ENCODE measurements at regions not wholly inside any gene's neighbourhood (a gene's known extent, or its start where the extent isn't known, plus 50 kb on each side); places are given as distances from the start of the nearest gene placed in this dataset.
"Not testable (repeated sequence)": the region's sequence is repeated elsewhere in the genome, so short reads cannot be mapped to it uniquely, and the experiment has no call there.

DNA sequence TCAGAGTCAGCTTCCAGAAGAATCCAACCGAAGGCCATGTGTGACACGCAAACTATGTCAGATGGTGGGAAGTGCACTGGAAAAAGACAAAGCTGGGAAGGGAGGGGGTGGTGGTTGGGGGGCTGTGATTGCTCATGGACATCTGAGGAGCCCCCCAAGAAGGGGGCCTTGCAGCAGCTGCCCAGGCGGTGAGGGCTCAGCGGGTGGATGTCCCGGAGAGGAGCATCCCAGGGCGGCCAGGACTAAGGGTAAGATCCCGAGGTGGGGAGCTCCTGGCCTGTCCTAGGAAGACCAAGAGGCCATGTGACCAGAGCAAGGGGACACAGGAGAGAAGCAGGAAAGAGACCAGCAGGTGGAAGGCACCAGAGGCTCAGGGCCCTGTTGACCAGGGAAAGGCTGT is 299.5 kb downstream of the PREX1 start:
- DNase-seq, result no peak

DNA sequence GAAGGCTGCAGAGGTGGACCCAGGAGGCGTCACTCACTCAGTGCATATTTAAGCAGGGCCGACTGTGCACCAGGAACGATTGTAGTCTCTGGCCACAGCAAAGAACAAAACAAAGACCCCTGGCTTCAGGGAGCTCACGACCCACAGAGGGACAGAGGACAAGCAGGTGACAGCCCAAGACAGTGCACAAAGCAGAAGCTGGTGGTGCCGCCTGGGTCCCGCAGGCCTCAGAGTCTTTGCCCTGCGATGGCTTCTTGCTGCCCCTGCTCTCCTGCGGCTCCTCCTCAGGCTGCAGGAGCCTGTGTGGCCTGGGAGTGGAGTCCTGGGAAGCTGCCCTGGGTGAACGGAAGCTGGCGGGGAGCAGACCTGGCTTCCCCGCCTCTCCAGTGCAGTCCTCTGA is 300.0 kb downstream of the PREX1 start:
- DNase-seq, result no peak

DNA sequence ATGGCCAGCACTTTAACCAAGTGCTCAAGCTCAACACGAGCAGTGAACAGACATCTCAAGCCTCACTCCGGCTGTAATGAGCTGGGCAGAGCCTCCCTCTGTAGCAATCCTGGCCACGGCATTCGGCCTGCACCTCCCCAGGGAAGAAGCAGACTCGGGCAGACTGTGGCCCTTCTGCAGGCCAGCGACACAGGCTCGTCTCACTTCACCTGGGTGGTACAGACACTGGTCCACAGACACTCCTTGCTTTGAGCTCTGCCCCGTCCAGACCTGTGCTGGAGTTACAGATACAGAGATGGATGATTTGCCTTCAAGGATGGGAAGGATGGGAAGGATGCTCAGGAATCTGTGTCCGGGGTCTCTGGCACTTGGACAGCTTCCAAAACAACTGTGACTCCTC is 300.9 kb downstream of the PREX1 start:
- no peak for DNase-seq

DNA sequence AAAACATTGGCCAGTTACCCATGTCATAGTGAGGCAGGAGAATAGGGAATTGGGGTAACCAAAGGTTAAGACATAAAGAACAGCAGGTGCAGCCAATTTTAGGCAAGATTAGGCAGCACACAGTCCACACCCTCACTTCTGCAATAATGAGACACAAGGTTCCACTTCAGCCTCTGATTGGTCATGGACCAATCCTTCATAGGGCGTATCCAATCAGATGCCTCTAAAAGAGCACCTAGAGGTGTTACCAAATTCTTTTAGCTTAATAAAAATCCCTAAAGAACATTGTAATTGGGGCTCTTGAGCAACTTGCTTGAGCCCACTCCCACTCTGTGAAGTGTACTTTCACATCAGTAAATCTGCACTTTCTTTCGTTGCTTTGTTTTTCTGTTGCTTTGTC is 302.4 kb downstream of the PREX1 start:
- no peak for DNase-seq

DNA sequence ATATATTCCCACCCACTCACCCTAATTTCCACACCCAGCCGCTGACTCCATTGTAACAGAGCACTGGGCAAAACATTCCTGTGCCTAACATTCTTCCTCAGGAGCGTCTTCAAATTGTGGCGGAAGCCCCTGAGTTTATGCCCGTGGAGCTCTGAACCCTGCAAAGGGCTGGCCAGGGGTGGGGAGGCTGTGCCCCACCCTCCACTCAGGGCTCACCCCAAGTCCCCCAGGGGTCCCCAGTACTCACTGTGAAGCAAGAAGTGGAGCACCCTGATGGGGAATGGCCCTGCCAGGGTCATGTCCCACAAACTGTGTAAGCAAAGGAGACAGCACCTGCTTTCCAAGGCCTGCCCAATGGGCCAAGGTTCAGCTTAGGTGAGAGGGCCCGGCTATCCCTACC is 303.2 kb downstream of the PREX1 start:
- no peak for DNase-seq

DNA sequence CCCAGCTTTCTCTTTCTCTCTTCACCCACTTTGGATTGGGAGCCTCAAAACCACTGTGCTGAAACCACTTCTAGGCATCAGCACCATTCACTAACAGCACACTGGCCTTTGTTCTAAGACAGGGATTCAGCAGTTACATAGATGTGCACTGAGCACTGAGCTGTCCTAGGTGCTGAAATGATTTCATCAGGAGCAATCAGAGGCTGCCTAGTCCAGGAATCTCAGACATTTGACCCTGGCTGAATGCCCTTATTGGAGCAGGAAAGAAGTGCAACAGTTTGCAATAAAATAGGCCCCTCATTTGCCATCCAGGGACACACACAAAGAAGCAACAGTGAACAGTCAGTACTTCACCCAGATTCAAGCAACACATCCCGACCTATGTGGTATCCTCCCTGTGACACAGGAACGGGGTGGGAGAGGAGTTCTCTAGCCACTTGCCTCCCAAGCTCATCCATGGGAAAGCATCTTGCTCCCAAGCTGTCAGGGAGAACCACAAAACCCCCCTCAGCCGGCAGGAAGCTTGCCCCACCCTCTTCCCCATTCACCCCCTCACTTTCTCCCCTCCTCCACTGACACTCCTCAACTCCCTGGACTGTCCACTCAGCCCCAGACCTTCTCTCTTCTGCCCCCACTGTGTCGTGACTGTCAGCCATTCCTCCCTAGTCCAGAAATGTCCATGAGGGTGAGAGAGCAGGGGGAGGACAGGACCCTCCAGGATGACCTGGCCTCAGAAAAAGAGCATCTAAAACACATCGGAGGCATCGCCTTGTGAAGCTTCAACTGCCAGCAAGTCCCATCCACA is 304.4 kb downstream of the PREX1 start:
- DNase-seq, result no peak

DNA sequence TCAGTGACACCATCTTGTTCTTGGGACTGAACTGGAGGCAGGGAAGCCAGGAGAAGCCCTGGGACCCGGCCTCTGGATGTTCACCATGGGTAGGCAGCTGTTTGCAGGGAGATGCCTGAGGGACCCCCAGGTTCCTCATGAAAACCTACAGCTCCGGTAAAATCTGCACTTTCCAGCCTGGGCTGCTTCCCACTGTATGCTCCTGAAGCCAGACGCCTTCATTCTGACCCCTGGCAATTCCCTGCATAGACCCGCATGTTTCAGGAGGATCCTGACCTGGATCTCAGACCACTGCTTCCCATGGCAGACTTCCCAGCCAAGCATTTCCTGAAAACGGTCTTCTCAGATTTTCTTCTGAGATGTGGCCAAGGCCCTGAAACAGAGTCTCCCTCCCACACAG is 306.7 kb downstream of the PREX1 start:
- no peak for DNase-seq

DNA sequence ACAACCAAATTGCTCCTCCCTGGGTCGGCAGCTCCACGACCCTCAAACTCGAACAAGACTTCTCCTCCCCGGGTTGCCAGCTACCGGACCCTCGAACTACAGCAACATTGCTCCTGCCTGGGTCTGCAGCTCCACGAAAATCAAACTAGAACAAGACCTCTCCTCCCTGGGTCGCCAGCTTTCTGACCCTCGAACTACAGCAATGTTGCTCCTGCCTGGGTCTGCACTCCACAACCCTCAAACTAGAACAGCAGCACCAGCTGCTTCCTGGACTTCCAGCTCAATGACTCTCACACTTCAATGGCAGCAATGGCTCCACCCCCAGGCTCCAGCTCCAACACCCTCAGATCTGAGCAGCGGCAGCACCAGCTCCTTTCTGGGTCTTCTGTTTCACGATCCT is 311.6 kb downstream of the PREX1 start:
- DNase-seq, result peak; percentile 22

DNA sequence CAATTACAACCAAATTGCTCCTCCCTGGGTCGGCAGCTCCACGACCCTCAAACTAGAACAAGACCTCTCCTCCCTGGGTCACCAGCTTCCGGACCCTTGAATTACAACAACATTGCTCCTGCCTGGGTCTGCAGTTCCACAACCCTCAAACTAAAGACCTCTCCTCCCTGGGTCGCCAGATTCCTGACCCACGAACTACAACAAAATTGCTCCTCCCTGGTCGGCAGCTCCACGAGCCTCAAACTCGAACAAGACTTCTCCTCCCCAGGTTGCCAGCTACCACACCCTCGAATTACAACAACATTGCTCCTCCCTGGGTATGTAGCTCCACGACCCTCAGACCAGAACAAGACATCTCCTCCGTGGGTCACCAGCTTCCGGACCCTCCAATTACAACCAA is 313.2 kb downstream of the PREX1 start:
- DNase-seq, result not testable (repeated sequence)

DNA sequence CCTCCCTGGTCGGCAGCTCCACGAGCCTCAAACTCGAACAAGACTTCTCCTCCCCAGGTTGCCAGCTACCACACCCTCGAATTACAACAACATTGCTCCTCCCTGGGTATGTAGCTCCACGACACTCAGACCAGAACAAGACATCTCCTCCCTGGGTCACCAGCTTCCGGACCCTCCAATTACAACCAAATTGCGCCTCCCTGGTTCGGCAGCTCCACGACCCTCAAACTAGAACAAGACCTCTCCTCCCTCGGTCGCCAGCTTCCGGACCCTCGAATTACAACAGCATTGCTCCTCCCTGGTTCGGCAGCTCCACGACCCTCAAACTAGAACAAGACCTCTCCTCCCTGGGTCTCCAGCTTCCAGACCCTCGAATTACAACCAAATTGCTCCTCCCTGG is 315.3 kb downstream of the PREX1 start:
- DNase-seq, result not testable (repeated sequence)

DNA sequence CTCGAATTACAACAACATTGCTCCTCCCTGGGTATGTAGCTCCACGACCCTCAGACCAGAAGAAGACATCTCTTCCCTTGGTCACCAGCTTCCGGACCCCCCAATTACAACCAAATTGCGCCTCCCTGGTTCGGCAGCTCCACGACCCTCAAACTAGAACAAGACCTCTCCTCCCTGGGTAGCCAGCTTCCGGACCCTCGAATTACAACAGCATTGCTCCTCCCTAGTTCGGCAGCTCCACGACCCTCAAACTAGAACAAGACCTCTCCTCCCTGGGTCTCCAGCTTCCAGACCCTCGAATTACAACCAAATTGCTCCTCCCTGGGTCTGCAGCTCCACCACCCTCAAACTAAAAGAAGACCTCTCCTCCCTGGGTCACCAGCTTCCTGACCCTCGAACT is 322.7 kb downstream of the PREX1 start:
- not testable (repeated sequence) for DNase-seq

DNA sequence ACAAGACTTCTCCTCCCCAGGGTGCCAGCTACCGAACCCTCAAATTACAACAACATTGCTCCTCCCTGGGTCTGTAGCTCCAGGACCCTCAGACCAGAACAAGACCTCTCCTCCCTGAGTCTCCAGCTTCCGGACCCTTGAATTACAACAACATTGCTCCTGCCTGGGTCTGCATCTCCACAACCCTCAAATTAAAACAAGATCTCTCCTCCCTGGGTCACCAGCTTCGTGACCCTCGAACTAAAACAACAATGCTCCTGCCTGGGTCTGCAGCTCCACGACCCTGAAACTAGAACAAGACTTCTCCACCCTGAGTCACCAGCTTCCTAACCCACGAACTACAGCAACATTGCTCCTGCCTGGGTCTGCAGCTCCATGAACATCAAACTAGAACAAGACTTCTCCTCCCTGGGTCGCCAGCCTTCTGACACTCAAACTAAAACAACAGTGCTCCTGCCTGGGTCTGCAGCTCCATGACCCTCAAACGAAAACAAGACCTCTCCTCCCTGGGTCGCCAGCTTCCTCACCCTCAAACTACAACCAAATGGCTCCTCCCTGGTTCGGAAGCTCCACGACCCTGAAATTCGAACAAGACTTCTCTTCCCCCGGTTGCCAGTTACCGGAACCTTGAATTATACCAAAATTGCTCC is 324.5 kb downstream of the PREX1 start:
- no peak for DNase-seq

DNA sequence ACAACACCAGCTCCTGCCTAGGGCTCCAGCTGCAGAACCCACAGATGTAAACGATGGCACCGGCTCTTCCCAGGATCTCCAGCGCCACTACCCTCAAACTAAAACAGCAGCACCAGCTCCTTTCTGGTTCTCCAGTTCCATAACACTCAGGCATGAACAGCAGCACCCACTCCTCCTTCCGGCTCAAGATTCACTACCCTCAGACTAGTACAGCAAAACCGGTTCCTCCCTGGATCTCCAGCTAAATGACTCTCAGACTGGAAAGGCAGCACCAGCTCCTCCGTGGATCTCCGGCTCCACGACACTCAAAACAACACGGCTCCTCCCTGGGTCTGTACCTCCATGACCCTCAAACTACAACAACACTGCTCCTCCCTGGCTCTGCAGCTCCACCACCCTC is 325.0 kb downstream of the PREX1 start:
- DNase-seq, result no peak

DNA sequence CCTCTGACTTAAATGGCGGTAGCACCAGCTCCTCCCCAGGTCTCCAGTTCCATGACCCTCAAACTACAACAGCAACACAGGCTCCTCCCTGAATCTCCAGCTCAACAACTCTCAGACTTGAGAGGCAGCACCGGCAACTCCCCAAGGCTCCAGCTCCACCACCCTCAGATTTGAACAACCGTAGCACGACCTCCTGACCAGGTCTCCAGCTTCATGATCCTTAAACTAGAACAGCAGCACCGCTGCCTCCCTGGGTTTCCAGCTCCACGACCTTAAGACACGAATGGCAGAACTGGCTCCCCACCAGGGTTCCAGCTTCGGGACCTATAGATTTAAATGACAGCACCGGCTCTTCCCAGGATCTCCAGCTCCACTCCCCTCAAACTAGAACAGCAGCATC is 325.8 kb downstream of the PREX1 start:
- no peak for DNase-seq

DNA sequence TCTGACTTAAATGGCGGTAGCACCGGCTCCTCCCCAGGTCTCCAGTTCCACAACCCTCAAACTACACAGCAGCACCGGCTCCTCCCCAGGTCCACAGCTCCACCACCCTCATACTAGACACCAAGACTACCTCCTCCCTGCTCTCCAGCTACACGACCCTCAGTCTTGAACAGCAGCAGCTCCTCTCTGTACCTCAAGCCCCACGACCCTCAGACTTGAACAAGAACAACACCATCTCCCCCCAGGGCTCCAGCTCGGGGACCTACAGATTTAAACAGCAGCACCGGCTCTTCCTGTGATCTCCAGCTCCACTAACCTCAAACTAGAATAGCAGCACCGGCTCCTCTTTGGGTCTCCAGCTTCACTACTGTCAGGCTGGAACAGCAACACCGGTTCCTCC is 326.9 kb downstream of the PREX1 start:
- not testable (repeated sequence) for DNase-seq

DNA sequence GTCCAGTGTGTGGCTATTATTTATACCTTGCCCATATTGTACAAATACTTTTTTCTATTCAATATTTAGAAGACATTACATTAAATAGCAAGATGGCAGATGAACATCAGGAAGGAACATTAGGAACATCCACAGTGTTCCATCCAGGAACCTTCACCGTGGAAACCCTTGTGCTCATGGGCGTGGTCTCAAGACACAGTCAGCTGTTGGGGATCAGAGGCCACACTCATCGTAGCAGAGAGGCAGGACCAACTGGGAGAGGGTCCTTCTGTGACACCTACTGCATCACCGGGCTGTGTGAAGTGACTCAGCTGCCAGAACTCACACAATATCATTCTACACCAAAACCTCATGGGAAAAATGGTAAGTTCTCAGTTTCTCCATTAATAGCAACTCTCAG is 328.9 kb downstream of the PREX1 start:
- DNase-seq, result not testable (repeated sequence)

DNA sequence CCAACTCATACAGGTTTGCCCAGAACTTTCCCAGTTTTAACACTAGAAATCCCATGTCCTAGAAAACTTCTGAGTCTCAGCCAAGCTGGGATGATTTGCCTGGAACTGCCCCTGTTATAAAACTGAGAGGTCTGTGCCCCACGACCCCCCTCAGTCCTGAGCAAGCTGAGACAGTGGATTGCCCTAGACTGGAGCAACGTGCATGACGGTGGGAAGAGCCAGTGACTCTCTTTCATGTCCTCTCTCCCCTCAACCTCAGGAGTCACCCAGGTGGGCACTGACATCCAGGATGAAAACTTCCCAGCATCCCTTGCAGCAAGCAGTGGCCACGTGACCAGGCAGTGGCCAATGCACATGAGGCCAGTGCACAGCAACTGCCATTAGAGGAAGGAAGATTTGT is 329.7 kb downstream of the PREX1 start:
- DNase-seq, result not testable (repeated sequence)

DNA sequence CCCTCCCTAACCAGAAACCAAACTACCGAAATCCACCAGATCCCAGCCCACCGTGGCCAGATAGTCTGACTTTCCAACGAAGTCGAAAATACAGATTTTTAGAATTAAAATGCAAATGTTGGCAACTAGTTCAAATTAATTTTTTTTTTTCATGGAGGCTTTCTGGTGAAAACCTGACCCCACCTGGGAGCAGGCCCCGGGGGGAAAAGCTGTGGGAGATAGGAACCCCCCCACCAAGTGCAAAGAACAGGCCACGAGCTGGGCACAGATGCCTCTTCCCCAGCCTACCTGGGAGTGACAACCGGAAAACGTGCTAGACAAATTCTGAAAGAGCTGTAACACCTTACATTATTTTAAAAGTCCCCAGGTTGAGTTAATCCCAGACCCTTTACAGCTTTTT is 333.8 kb downstream of the PREX1 start:
- no peak for DNase-seq

DNA sequence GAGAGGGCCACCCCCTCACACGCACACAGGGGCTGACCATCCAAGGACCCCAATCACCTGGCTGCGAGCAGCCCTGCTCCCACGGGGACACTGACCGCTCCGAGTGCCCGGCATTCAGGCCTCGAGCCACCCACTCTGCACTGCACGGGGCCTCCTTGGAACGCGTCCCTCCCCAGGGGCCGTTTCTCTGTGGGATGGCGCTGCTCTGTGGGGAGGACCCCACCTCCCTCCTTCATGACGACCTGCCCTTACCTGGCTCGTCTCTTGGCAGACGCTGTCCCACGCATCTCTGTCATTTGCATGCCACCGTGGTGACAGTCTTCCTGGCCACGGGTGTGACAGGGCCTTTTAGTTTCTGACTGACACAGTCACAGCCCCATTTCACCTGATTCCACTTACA is 334.5 kb downstream of the PREX1 start:
- DNase-seq, result not testable (repeated sequence)

DNA sequence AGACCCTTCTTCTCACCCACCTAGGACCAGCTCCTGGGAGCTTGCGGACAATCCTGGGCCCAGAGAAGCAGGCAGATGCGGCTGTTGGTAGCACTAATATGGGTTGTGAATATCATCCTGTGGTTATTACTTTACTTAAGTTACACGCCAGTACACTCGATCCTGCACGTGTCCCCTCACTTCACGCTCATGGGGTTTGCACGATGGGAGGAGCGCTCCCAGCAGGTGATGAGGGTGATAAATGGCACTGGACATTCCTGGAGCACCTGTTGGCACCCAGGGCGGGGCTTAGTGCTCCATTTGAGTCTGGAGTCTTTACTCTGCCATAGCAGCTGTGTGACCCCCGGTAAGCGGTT is 335.1 kb downstream of the PREX1 start:
- DNase-seq, result no peak

DNA sequence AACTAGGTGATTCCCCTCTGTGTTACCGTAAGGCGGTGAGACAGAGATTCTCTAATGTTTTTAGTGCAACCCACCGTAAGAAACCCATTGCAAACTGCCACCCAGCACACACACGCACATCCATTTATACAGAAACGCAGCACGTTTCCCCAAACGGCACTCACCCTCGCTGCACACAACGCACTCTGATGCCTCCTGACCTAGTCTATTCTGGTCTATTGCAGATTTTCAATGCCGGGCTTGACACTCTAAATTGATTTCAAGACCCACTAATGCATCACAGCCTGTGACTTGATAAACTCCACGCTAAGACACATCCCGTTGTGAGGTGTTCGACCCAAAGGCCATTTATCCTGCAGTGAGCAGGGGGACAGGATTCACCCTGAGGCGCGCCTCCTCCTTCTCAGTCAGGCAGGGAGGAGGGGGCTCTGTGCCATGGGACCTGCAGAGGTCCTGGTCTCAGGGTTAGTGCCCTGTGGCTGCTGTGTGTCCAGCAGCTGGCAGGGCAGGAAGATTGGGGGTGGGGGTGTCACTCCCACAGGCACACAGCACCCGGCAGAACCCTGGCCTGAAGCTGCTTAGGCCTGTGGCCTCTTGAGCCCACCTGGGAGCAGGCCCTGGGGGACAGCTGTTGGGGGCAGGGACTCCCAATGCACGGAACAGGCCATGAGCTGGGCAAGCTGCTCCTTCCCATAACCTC is 335.6 kb downstream of the PREX1 start:
- no peak for DNase-seq

DNA sequence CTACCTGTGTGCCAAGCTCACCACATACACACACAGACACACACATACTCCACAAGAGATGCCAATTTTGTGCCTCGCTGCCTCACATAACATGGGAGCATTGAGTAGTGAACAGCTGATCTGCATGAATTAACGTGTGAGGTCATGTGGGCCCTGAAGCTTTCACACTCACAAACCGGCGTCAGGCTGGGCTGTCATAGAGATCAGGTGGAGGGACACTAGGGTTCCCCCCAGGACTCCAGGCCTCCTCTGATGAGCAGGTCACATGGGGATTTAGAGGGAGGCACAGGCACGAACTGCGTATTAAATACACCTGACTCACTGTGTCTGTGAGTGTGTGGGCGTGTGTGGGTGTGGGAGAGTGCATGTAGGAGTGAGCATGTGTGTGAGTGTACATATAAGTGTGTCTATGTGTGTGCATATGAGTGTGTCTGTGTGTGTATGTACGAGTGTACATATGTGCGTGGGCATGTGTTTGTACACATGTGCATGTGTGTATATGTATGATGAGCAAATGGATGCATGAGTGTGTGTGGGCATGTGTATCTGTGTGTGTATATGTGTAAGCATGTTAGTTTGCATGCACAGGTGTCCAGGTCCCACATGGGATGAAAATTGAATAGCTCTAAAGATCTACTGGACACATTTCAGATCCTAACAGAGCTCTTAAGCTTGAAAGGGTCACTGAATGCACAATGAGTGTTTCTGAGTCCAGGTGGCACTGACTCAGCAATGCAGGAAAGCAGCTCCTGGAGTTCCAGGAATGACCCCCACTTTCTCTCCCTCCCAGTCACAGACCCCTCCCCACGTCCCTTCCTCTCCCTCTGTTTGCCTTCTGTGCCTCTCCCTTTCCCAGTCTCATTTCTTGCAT is 336.6 kb downstream of the PREX1 start:
- no peak for DNase-seq

DNA sequence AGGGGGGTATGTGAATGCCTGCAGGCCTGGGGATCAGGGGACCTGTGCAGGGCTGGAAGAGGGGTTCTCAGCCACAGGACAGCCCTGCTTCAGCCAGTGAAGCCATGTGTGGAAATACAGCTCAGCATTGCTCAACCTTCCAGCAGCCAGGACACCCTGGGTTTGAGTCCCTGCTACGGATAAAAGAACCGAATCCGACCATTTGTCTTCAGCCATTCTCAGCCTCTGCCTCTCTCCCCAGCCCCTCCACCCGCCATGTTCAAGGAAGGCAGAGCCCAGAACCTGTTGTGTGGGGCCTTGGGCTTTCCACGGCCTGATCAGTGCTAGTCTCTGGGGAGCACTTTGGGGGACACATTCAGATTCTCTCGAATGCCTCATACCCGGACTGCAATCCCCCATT is 337.5 kb downstream of the PREX1 start:
- not testable (repeated sequence) for DNase-seq
